Ascending aorta (tissue), 2 donors: ENCODE measurements at regions not wholly inside any gene's neighbourhood (a gene's known extent, or its start where the extent isn't known, plus 50 kb on each side); places are given as distances from the start of the nearest gene placed in this dataset.

ENCODE experiments used
- DNase-seq, 2 donors: peaks; one replicate each; pipeline ENCODE4 v3.0.0-alpha.2; 2019; ENCODE audit warnings: low spot score in 2 of 2
- H3K27ac ChIP-seq, 2 donors: fragments of 200-600 bp; sonication (generic); one replicate each; pipeline ENCODE4 v1.5.1; 2016 to 2017; ENCODE audit warnings: mild to moderate bottlenecking in 1 of 2
- H3K27me3 ChIP-seq: fragments of 200-600 bp; sonication (generic); one replicate; pipeline ENCODE4 v1.5.1; 2017
- H3K36me3 ChIP-seq, 2 donors: fragments of 200-600 bp; sonication (generic); one replicate each; pipeline ENCODE4 v1.5.1; 2016
- H3K4me1 ChIP-seq, 2 donors: fragments of 200-600 bp; sonication (generic); one replicate each; pipeline ENCODE4 v1.5.1; 2016 to 2017; ENCODE audit warnings: mild to moderate bottlenecking in 1 of 2
- H3K4me3 ChIP-seq, 2 donors: fragments of 200-600 bp; sonication (generic); one replicate each; pipeline ENCODE4 v1.5.1; 2016 to 2017; ENCODE audit warnings: mild to moderate bottlenecking in 1 of 2
- H3K9me3 ChIP-seq, 2 donors: fragments of 200-600 bp; sonication (generic); one replicate each; pipeline ENCODE4 v1.5.1; 2016
- intact Hi-C: fragments of 100-400 bp; cut with DNase I; formaldehyde crosslinking; loops from one replicate; pipeline ENCODE4 v1.15.1; 2023
- TF ChIP-seq, protein P1 (sequence below), 3 experiments: fragments of 200-600 bp in 2 of 3; fragments of 450-650 bp in 1 of 3; sonication (generic) in 2 of 3; IDR thresholded peaks; one replicate each; pipeline ENCODE4 v1.5.1; 2016 to 2019; ENCODE audit warnings: antibody characterized with exemption in 3 of 3, mild to moderate bottlenecking in 1 of 3, moderate library complexity in 1 of 3

DNA sequence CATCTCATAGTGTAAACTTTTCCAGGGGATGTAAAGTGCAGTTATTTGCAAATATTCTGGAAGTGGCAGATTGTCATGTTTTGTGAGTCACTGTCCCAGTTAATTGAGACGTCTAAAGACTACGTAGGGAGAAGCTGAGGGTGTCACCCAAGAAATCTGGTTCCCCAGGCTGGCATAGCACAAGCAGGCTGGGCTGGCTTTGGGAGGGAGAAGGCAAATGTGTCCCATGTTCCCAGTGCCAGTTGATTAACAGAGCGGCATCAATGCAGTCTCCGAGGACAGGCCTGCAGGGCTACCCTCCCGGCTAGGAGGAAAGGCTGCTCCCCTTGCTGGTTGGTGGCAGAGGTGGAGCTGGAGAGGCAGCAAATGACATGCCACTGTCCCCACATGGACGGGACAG, 388.3 kb upstream of the MKI67 start:
- TF ChIP-seq, protein P1, sequence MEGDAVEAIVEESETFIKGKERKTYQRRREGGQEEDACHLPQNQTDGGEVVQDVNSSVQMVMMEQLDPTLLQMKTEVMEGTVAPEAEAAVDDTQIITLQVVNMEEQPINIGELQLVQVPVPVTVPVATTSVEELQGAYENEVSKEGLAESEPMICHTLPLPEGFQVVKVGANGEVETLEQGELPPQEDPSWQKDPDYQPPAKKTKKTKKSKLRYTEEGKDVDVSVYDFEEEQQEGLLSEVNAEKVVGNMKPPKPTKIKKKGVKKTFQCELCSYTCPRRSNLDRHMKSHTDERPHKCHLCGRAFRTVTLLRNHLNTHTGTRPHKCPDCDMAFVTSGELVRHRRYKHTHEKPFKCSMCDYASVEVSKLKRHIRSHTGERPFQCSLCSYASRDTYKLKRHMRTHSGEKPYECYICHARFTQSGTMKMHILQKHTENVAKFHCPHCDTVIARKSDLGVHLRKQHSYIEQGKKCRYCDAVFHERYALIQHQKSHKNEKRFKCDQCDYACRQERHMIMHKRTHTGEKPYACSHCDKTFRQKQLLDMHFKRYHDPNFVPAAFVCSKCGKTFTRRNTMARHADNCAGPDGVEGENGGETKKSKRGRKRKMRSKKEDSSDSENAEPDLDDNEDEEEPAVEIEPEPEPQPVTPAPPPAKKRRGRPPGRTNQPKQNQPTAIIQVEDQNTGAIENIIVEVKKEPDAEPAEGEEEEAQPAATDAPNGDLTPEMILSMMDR (IDR thresholded peaks at IDR 0.05) = no peak
- intact Hi-C loops = no loop called here
- no peak overlapping the region for H3K27ac ChIP-seq

DNA sequence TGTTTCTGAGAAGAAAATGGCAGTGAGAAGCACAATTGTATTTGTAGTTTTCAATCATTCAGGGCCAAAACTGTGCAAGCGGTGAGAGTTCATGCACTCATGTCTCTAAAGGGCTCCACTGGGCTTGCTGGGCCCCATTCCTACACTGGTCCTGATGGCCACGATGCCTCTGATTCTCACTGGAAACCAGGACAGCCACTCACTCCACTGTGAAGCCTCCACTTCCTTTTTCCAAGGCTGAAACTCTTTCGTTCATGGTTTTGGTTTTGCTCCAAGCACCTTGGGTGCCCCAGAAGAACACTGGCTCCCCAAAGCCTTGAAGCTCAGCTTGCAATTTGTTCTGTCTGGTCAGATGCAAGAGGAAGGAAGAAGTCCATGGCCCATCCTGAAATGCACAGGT, 390.0 kb upstream of the MKI67 start:
- TF ChIP-seq, protein P1 (IDR thresholded peaks at IDR 0.05) = no peak
- H3K27ac ChIP-seq = no peak overlapping the region
- no peaks in the 10 kb centered on the region for H3K4me1 ChIP-seq
- no peak overlapping the region for H3K4me3 ChIP-seq
- no peaks in the 10 kb centered on the region for H3K27me3 ChIP-seq
- intact Hi-C loops = no loop called here
- no peaks in the 10 kb centered on the region for H3K36me3 ChIP-seq
- H3K9me3 ChIP-seq = no peaks in the 10 kb centered on the region
- DNase-seq = no peak

More for the DNA sequence above, 388.3 kb upstream of the MKI67 start:
- H3K9me3 ChIP-seq = no peaks in the 10 kb centered on the region
- DNase-seq = no peak
- no peaks in the 10 kb centered on the region for H3K4me1 ChIP-seq
- no peak overlapping the region for H3K4me3 ChIP-seq
- no peaks in the 10 kb centered on the region for H3K36me3 ChIP-seq
- no peaks in the 10 kb centered on the region for H3K27me3 ChIP-seq

DNA sequence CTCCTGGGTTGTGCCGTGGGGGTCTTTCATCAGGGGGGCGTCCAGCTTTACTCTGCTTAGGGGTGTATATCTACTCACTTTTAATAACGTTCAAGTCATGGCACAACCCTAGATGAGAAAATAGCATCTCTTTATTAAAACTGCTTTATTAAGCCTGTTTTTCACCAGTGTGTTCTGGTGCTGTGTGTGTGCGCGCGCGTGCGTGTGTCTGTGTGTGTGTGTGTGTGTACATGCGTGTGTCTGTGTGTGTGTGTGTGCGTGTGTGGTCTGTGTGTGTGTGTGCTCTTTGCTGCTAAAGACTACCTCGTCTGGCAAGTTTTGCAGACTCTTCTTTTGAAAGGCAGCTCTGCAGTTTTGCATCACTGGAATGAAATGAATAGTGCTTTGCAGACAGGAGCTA, 390.9 kb upstream of the MKI67 start:
- no peak overlapping the region for H3K27ac ChIP-seq
- no peaks in the 10 kb centered on the region for H3K27me3 ChIP-seq
- H3K36me3 ChIP-seq = no peaks in the 10 kb centered on the region
- DNase-seq = no peak
- no peak overlapping the region for H3K4me3 ChIP-seq
- TF ChIP-seq, protein P1 (IDR thresholded peaks at IDR 0.05) = no peak
- intact Hi-C loops = no loop called here
- H3K9me3 ChIP-seq = no peaks in the 10 kb centered on the region
- H3K4me1 ChIP-seq = no peaks in the 10 kb centered on the region

DNA sequence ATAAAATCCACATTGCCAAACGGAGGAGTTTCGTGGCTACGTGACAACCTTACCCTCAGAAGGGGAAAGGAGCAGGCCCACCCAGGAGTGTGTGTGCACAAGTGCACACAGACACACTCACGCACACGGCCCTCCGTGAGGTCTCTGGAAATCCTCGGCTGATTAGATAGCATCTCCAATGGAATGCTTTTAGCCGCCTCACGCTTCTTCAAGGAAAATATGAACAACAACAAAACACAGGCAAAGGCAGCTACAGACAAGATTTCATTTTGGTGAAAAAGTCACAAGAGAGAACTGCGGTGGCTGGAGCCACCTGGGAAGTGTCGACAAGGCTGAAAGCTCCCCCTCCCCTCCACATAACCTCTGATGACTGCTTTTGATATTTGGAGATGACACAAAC, 391.8 kb upstream of the MKI67 start:
- DNase-seq = no peak
- H3K4me1 ChIP-seq = no peaks in the 10 kb centered on the region
- H3K4me3 ChIP-seq = no peak overlapping the region
- no peaks in the 10 kb centered on the region for H3K9me3 ChIP-seq
- no peak overlapping the region for H3K27ac ChIP-seq
- H3K27me3 ChIP-seq = no peaks in the 10 kb centered on the region
- TF ChIP-seq, protein P1 (IDR thresholded peaks at IDR 0.05) = no peak
- no peaks in the 10 kb centered on the region for H3K36me3 ChIP-seq
- intact Hi-C loops = no loop called here

DNA sequence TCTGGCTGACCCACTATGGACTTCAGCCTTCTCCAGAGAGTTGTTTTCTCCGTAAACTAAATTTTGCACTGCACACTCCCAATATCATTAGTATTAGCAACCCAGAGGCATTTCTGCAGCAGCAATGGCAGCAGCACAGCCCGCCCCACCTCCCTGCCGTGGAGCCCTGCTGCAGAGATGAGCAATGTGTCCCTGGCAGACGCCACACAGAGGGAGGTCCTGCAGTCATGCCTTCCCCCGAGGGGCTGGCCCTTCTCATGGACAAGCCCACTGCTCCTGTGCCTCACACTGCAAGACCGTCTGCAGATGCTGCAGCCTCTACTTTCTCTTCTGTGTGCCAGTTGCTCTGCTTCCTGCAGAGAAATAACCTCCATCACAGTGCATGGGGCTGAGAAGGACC, 393.4 kb upstream of the MKI67 start:
- Histone ChIP-seq H3K9me3 (no peaks in the 10 kb centered on the region), H3K4me1 (no peaks in the 10 kb centered on the region), H3K27ac (no peak overlapping the region), H3K27me3 (no peaks in the 10 kb centered on the region), H3K4me3 (no peak overlapping the region), H3K36me3 (no peaks in the 10 kb centered on the region)
- no peak for DNase-seq
- intact Hi-C loops = no loop called here
- TF ChIP-seq, protein P1 (IDR thresholded peaks at IDR 0.05) = no peak

DNA sequence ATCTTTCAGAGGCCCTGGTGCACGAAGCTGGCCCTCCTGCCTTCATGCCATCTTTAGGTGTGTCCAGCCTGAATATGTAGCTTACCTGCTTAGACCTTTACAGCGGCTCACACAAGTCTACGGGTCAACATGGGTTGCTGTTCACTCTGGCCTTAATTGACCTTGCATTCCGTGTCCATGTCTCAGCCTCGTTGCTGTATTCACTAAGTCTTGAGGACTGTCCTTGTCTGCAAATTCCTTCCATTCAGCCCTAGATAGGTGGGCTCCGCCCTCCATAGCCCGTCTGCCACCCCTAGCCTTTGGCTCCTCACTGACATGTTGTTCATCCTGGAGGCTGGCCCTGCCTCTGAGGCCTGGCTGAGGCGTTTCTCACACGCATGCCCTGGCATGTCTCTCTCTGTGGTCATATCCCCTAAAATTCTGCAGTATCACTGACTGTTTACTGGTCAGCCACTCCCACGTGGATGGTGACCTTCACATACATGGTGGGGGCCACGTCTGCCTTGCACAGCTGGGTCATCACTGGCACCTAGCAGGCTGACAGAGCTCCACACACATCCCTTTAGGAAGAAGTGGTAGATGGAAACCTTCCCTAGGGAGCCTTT, 394.1 kb upstream of the MKI67 start:
- Histone ChIP-seq H3K4me1 (no peaks in the 10 kb centered on the region), H3K36me3 (no peaks in the 10 kb centered on the region), H3K4me3 (no peak overlapping the region), H3K9me3 (no peaks in the 10 kb centered on the region), H3K27me3 (no peaks in the 10 kb centered on the region), H3K27ac (no peak overlapping the region)
- intact Hi-C loops = no loop called here
- TF ChIP-seq, protein P1 (IDR thresholded peaks at IDR 0.05) = no peak
- DNase-seq = no peak
